GM12801 (cell line): ENCODE measurements at regions not wholly inside any gene's neighbourhood (a gene's known extent, or its start where the extent isn't known, plus 50 kb on each side); places are given as distances from the start of the nearest gene placed in this dataset.

Experiments
- CTCF ChIP-seq: IDR thresholded peaks from one replicate; pipeline ENCODE4 v1.5.1; 2011; ENCODE audit warnings: control low read depth; ENCODE audit not compliant: insufficient read length; ENCODE audit errors: extremely low read depth

- TF ChIP-seq CTCF: no peak
These were observed 56.1 kb upstream of the DLGAP1 start for GRCh38 chr18:4511166-4511565.

DNA sequence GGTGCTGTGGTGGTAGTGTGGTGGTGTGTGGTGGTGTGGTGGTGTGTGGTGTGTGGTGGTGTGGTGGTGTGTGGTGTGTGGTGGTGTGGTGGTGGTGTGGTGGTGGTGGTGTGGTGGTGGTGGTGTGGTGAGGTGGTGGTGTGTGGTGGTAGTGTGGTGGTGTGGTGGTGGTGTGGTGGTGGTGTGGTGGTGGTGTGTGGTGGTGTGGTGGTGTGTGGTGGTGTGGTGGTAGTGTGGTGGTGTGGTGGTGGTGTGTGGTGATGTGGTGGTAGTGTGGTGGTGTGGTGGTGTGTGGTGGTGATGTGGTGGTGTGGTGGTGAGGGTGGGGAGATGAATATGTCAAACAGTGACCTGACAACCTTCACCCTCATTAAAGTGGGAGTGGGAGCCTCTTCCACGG, 55.6 kb upstream of the DLGAP1 start:
- no peak for TF ChIP-seq CTCF

GRCh38 chr18:4510160-4510559, 55.1 kb upstream of the DLGAP1 start:
- no peak for TF ChIP-seq CTCF
